ENCODE measurements at regions not wholly inside any gene's neighbourhood (a gene's known extent, or its start where the extent isn't known, plus 50 kb on each side); places are given as distances from the start of the nearest gene placed in this dataset.

- Histone ChIP-seq H3K9ac (ENCODE audit: insufficient read depth, low read length, poor library complexity, severe bottlenecking) (no peak overlapping the region), H3K79me2 (ENCODE audit: insufficient read depth, low read length) (no peaks in the 10 kb centered on the region), H3K36me3 (replicated peaks in 1 of 2; ENCODE audit: control insufficient read depth in 1 of 2, insufficient read depth in 2 of 2, low read length in 2 of 2) (no peaks in the 10 kb centered on the region), H2AFZ (ENCODE audit: insufficient read depth, low read depth, low read length, poor library complexity, severe bottlenecking) (no peak overlapping the region), H3K27ac (ENCODE audit: low read depth in 1 of 2, low read length in 2 of 2) (no peak overlapping the region), H3K9me3 (replicated peaks in 1 of 2; ENCODE audit: control insufficient read depth in 1 of 2, insufficient read depth in 1 of 2, low read length in 2 of 2) (peaks cover 0 to 5% of the 10 kb centered on the region in 2 donors), H3K4me3 (replicated peaks in 1 of 3; ENCODE audit: low read depth in 2 of 3, low read length in 3 of 3) (no peak overlapping the region), H4K20me1 (ENCODE audit: insufficient read depth, low read length) (no peaks in the 10 kb centered on the region), H3K27me3 (ENCODE audit: control insufficient read depth in 2 of 2, insufficient read depth in 2 of 2, low read length in 2 of 2) (no peaks in the 10 kb centered on the region), H3K4me2 (replicated peaks; ENCODE audit: extremely low read depth, low read length, poor library complexity, severe bottlenecking) (no peak overlapping the region), H3K4me1 (ENCODE audit: control insufficient read depth in 1 of 2, insufficient read depth in 2 of 2, low read length in 2 of 2) (peaks cover 2% of the 10 kb centered on the region in 2 donors)
- Mint-ChIP-seq H3K27ac (no peak overlapping the region), H3K36me3 (no peaks in the 10 kb centered on the region), H3K27me3 (ENCODE audit: low read depth in 3 of 3) (peaks cover 2 to 3% (median 3%) of the 10 kb centered on the region in 3 donors), H3K4me3 (no peak overlapping the region), H3K4me1 (peaks cover 4% of the 10 kb centered on the region), H3K9me3 (peaks cover 0 to 5% (median 2%) of the 10 kb centered on the region in 7 donors)
- no peak for DNase-seq
- no CpG with 5 or more reads among the region's 5 CpGs for WGBS (ENCODE audit: insufficient coverage)
- intact Hi-C loops (cut with micrococcal nuclease): no loop called here
- TF ChIP-seq CTCF (IDR thresholded peaks at IDR 0.05): no peak
Measured at GRCh38 chr4:26126143-26126718, 194.6 kb upstream of the RBPJ start.

GRCh38 chr4:26126994-26127393 lies 193.8 kb upstream of the RBPJ start:
- no peak overlapping the region for H3K27ac ChIP-seq (ENCODE audit: low read depth in 1 of 2, low read length in 2 of 2)

More at GRCh38 chr4:26126994-26127393, 193.8 kb upstream of the RBPJ start:
- no peak for TF ChIP-seq CTCF (IDR thresholded peaks at IDR 0.05)
- Histone ChIP-seq H3K4me1 (ENCODE audit: control insufficient read depth in 1 of 2, insufficient read depth in 2 of 2, low read length in 2 of 2) (no peaks in the 10 kb centered on the region), H3K4me3 (replicated peaks in 1 of 3; ENCODE audit: low read depth in 2 of 3, low read length in 3 of 3) (no peak overlapping the region), H2AFZ (ENCODE audit: insufficient read depth, low read depth, low read length, poor library complexity, severe bottlenecking) (no peak overlapping the region), H3K4me2 (replicated peaks; ENCODE audit: extremely low read depth, low read length, poor library complexity, severe bottlenecking) (no peak overlapping the region), H3K27me3 (ENCODE audit: control insufficient read depth in 2 of 2, insufficient read depth in 2 of 2, low read length in 2 of 2) (no peaks in the 10 kb centered on the region), H4K20me1 (ENCODE audit: insufficient read depth, low read length) (no peaks in the 10 kb centered on the region), H3K9me3 (replicated peaks in 1 of 2; ENCODE audit: control insufficient read depth in 1 of 2, insufficient read depth in 1 of 2, low read length in 2 of 2) (peaks cover 0 to 5% of the 10 kb centered on the region in 2 donors), H3K79me2 (ENCODE audit: insufficient read depth, low read length) (no peaks in the 10 kb centered on the region), H3K36me3 (replicated peaks in 1 of 2; ENCODE audit: control insufficient read depth in 1 of 2, insufficient read depth in 2 of 2, low read length in 2 of 2) (no peaks in the 10 kb centered on the region), H3K9ac (ENCODE audit: insufficient read depth, low read length, poor library complexity, severe bottlenecking) (no peak overlapping the region)
- no peaks in the 10 kb centered on the region for H3K36me3 Mint-ChIP-seq
- intact Hi-C loops (cut with micrococcal nuclease): no loop called here
- DNase-seq: no peak
- H3K9me3 Mint-ChIP-seq: peaks cover 0 to 5% (median 2%) of the 10 kb centered on the region in 7 donors
- H3K4me3 Mint-ChIP-seq: no peak overlapping the region
- H3K27me3 Mint-ChIP-seq (ENCODE audit: low read depth in 3 of 3): peaks cover 2 to 3% (median 3%) of the 10 kb centered on the region in 3 donors
- WGBS (ENCODE audit: insufficient coverage): 100% methylated on average over 4 of the region's 4 CpGs
- no peak overlapping the region for H3K27ac Mint-ChIP-seq
- peaks cover 3% of the 10 kb centered on the region for H3K4me1 Mint-ChIP-seq

Data from CD14-positive monocyte (primary cell).